Gastroesophageal sphincter (tissue), 4 donors: ENCODE measurements at regions not wholly inside any gene's neighbourhood (a gene's known extent, or its start where the extent isn't known, plus 50 kb on each side); places are given as distances from the start of the nearest gene placed in this dataset.

Experiments
- ATAC-seq: fragments of 150-250 bp; one replicate; pipeline ENCODE4 v1.9.1; 2016; ENCODE audit warnings: mild to moderate bottlenecking, moderate library complexity
- H3K27ac ChIP-seq, 4 donors: fragments of 200-600 bp; sonication (generic) in 3 of 4; 1 replicate in 3 of 4; 2 replicates in 1 of 4; pipeline ENCODE4 v1.5.1; 2016 to 2019
- H3K27me3 ChIP-seq: fragments of 200-600 bp; sonication (generic); one replicate; pipeline ENCODE4 v1.5.1; 2019
- H3K36me3 ChIP-seq, 2 donors: fragments of 200-600 bp; sonication (generic); one replicate each; pipeline ENCODE4 v1.5.1; 2019; ENCODE audit warnings: control low read depth in 1 of 2
- H3K4me1 ChIP-seq, 3 donors: fragments of 200-600 bp; sonication (generic); 1 replicate in 2 of 3; 2 replicates in 1 of 3; pipeline ENCODE4 v1.5.1; 2016 to 2019; ENCODE audit warnings: control low read depth in 2 of 3
- H3K4me3 ChIP-seq, 2 donors: fragments of 200-600 bp; sonication (generic); one replicate each; pipeline ENCODE4 v1.5.1; 2019; ENCODE audit warnings: mild to moderate bottlenecking in 1 of 2, moderate library complexity in 1 of 2
- H3K9me3 ChIP-seq, 3 donors: fragments of 200-600 bp; sonication (generic); one replicate each; pipeline ENCODE4 v1.5.1; 2017 to 2019; ENCODE audit warnings: control low read depth in 2 of 3
- EP300 ChIP-seq: sonication (generic); formaldehyde crosslinking; IDR thresholded peaks from one replicate; pipeline ENCODE4 v1.6.1; 2017; ENCODE audit warnings: antibody characterized with exemption, mild to moderate bottlenecking
- POLR2A ChIP-seq, 2 donors: fragments of 450-650 bp; IDR thresholded peaks; one replicate each; pipeline ENCODE4 v1.6.1; 2017; ENCODE audit warnings: antibody characterized with exemption in 2 of 2, mild to moderate bottlenecking in 2 of 2, moderate library complexity in 1 of 2
- POLR2AphosphoS5 ChIP-seq: sonication (generic); formaldehyde crosslinking; IDR thresholded peaks from one replicate; pipeline ENCODE4 v1.6.1; 2017; ENCODE audit warnings: antibody characterized with exemption
- WGBS, 2 donors: methylation state at CpG; one replicate each; pipeline ENCODE4 v1.1.5; 2018; ENCODE audit warnings: low coverage in 1 of 2; 5-methylcytosine and 5-hydroxymethylcytosine counted together
- TF ChIP-seq, protein P1 (sequence below), 4 experiments: fragments of 200-600 bp in 2 of 4; fragments of 450-650 bp in 2 of 4; sonication (generic) in 1 of 4; IDR thresholded peaks; one replicate each; pipeline ENCODE4 v1.5.1; 2017 to 2019; ENCODE audit warnings: antibody characterized with exemption in 4 of 4, mild to moderate bottlenecking in 2 of 4, moderate library complexity in 2 of 4

DNA sequence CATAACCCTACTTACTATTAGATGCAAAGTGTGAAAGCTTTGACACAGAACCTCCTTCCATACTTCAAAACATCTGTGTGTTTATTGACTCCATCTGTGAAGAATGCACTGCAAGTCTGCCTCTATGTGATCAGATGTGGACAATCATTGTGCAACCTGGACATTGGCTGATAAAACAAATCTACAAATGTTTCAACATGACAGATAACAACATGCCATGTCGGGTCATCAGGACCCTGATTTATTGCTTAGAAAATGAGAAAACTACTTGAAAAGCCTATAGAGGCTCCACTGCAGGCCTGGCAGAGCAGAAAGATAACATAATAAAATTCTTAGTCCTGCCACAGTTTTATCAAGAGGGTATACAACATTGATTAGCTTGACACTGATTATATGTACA is 1286.4 kb downstream of the GRIK2 start:
- Histone ChIP-seq H3K9me3 (no peaks in the 10 kb centered on the region), H3K36me3 (no peaks in the 10 kb centered on the region), H3K27me3 (no peaks in the 10 kb centered on the region), H3K27ac (no peak overlapping the region), H3K4me1 (no peaks in the 10 kb centered on the region), H3K4me3 (no peak overlapping the region)
- TF ChIP-seq POLR2AphosphoS5 (no peak), POLR2A (IDR thresholded peaks at IDR 0.05) (no peak), EP300 (no peak)
- TF ChIP-seq, protein P1, sequence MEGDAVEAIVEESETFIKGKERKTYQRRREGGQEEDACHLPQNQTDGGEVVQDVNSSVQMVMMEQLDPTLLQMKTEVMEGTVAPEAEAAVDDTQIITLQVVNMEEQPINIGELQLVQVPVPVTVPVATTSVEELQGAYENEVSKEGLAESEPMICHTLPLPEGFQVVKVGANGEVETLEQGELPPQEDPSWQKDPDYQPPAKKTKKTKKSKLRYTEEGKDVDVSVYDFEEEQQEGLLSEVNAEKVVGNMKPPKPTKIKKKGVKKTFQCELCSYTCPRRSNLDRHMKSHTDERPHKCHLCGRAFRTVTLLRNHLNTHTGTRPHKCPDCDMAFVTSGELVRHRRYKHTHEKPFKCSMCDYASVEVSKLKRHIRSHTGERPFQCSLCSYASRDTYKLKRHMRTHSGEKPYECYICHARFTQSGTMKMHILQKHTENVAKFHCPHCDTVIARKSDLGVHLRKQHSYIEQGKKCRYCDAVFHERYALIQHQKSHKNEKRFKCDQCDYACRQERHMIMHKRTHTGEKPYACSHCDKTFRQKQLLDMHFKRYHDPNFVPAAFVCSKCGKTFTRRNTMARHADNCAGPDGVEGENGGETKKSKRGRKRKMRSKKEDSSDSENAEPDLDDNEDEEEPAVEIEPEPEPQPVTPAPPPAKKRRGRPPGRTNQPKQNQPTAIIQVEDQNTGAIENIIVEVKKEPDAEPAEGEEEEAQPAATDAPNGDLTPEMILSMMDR (IDR thresholded peaks at IDR 0.05): no peak
- ATAC-seq: no peak
- WGBS, 2 donors: 29 to 50% methylated on average over 1 of the region's 1 CpG

DNA sequence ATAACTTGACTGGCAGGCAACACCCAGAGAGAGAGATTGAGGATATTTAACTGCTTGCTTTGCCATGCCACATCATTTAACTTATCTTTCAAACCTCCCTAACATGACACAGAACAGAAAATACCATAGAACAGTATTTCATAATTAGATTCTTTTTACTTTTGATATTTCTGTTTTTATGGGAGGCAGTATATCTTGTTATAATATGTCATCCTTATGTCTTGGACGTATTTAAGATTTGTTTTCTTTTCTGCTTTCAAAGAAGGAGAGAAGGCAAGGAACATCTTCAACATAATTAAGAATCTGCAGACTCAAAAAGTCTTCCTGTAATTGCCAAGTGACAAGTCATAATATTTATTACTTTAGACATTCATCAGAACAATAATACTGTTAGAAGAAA is 1283.7 kb downstream of the GRIK2 start:
- Histone ChIP-seq H3K4me3 (no peak overlapping the region), H3K9me3 (no peaks in the 10 kb centered on the region), H3K27ac (no peak overlapping the region), H3K27me3 (no peaks in the 10 kb centered on the region), H3K36me3 (no peaks in the 10 kb centered on the region), H3K4me1 (no peaks in the 10 kb centered on the region)
- 7 to 39% methylated on average over 1 of the region's 1 CpG for WGBS, 2 donors
- ATAC-seq: no peak
- TF ChIP-seq EP300: no peak
- no peak for TF ChIP-seq POLR2A (IDR thresholded peaks at IDR 0.05)
- TF ChIP-seq, protein P1 (IDR thresholded peaks at IDR 0.05): no peak
- no peak for TF ChIP-seq POLR2AphosphoS5

DNA sequence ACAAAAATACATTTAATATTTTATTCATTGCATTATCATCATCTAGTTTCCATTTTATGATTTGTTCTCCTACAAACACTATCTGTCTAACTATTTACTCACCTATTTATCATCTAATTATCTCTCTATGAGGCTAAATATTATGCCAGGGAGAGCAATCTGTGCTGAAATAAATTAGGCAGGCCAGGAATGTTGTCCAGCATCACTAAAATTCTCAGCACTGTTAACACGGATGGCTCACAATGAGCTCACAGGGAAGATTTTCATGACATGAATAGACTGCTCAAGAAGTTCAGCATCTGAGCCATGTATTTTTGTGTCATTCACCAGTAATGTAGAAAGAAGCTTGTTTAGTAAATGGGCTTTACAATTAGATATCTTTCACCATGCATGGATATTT is 1277.2 kb downstream of the GRIK2 start:
- ATAC-seq: no peak
- H3K27me3 ChIP-seq: no peaks in the 10 kb centered on the region
- TF ChIP-seq POLR2AphosphoS5 (no peak), EP300 (no peak), POLR2A (IDR thresholded peaks at IDR 0.05) (no peak)
- TF ChIP-seq, protein P1 (IDR thresholded peaks at IDR 0.05): no peak
- H3K36me3 ChIP-seq: no peaks in the 10 kb centered on the region
- 13 to 27% methylated on average over 1 of the region's 1 CpG for WGBS, 2 donors
- no peaks in the 10 kb centered on the region for H3K9me3 ChIP-seq
- H3K4me1 ChIP-seq: no peaks in the 10 kb centered on the region
- no peak overlapping the region for H3K27ac ChIP-seq
- no peak overlapping the region for H3K4me3 ChIP-seq

DNA sequence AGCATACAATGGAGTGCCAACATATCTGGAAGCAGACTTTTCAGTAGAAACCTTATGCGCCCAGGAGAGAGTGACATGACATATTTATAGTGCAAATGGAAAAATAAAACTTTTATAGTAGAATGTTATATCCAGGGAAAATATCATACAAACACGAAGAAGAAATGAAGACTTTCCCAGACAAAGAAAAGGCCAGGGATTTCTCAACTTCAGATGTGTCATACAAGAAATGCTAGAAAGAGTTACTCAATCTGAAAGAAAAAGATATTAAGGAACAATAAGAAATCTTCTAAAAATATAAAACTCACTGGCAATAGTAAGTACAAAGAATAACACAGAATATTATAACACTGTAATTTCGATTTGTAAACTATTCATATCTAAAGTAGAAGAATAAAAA is 1269.3 kb downstream of the GRIK2 start:
- Histone ChIP-seq H3K9me3 (no peaks in the 10 kb centered on the region), H3K27me3 (no peaks in the 10 kb centered on the region), H3K27ac (no peak overlapping the region), H3K4me1 (no peaks in the 10 kb centered on the region), H3K36me3 (no peaks in the 10 kb centered on the region), H3K4me3 (no peak overlapping the region)
- 65 to 88% methylated on average over 2 to 3 of the region's 3 CpGs for WGBS, 2 donors
- no peak for TF ChIP-seq EP300
- TF ChIP-seq POLR2A (IDR thresholded peaks at IDR 0.05): no peak
- TF ChIP-seq POLR2AphosphoS5: no peak
- TF ChIP-seq, protein P1 (IDR thresholded peaks at IDR 0.05): no peak
- no peak for ATAC-seq

DNA sequence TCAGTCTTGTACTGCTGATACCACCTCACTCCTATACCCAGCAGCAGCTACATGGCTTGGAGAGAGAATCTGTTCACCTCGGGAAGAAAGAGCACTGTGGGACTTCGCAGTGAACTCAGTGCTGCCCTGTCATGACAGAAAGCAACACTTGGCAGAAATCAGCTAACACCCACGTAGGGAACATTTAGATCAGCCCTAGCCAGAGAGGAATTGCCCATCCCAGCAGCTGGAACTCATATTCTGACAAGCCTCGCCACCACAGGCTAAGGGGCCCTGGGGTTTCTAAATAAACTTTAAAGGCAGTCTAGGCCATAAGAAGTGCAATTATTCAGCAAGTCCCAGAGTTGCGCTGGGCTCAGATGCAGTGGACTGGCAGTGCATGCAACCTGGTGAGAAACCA is 1266.8 kb downstream of the GRIK2 start:
- H3K4me1 ChIP-seq: no peaks in the 10 kb centered on the region
- no peak for TF ChIP-seq POLR2A (IDR thresholded peaks at IDR 0.05)
- TF ChIP-seq EP300: no peak
- TF ChIP-seq, protein P1 (IDR thresholded peaks at IDR 0.05): no peak
- TF ChIP-seq POLR2AphosphoS5: no peak
- H3K9me3 ChIP-seq: no peaks in the 10 kb centered on the region
- H3K36me3 ChIP-seq: no peaks in the 10 kb centered on the region
- no peak overlapping the region for H3K4me3 ChIP-seq
- peak; percentile 10 for ATAC-seq
- no peak overlapping the region for H3K27ac ChIP-seq
- H3K27me3 ChIP-seq: no peaks in the 10 kb centered on the region
- 6 to 29% methylated on average over 4 to 5 of the region's 5 CpGs for WGBS, 2 donors
